Trophoblast cell (in vitro differentiated cells and primary cell): ENCODE measurements at regions not wholly inside any gene's neighbourhood (a gene's known extent, or its start where the extent isn't known, plus 50 kb on each side); places are given as distances from the start of the nearest gene placed in this dataset.
"Not testable (repeated sequence)": the region's sequence is repeated elsewhere in the genome, so short reads cannot be mapped to it uniquely, and the experiment has no call there.

Experiments
- DNase-seq, 2 donors: peaks; one replicate each; pipeline ENCODE4 v3.0.0-alpha.2; 2016
- H2AFZ ChIP-seq: 2 replicates; pipeline ENCODE4 v1.6.1; 2013; ENCODE audit warnings: low read length, moderate library complexity, mild to moderate bottlenecking; ENCODE audit not compliant: insufficient read depth, poor library complexity
- H2AK5ac ChIP-seq: 2 replicates; pipeline ENCODE4 v1.6.1; 2013; ENCODE audit warnings: mild to moderate bottlenecking, low read length
- H2BK120ac ChIP-seq: 2 replicates; pipeline ENCODE4 v1.6.1; 2013; ENCODE audit warnings: low read length, mild to moderate bottlenecking, moderate library complexity; ENCODE audit not compliant: insufficient read depth, poor library complexity
- H2BK12ac ChIP-seq: 2 replicates; pipeline ENCODE4 v1.6.1; 2013; ENCODE audit warnings: mild to moderate bottlenecking, low read length, moderate library complexity
- H2BK5ac ChIP-seq: 2 replicates; pipeline ENCODE4 v1.6.1; 2013; ENCODE audit warnings: low read length, low read depth, moderate library complexity, mild to moderate bottlenecking; ENCODE audit not compliant: poor library complexity
- H3K14ac ChIP-seq: 2 replicates; pipeline ENCODE4 v1.6.1; 2013; ENCODE audit warnings: mild to moderate bottlenecking, low read length
- H3K18ac ChIP-seq: 2 replicates; pipeline ENCODE4 v1.6.1; 2013; ENCODE audit warnings: mild to moderate bottlenecking, low read length
- H3K23ac ChIP-seq: 2 replicates; pipeline ENCODE4 v1.6.1; 2013; ENCODE audit warnings: low read length
- H3K27ac ChIP-seq: 2 replicates; pipeline ENCODE4 v1.5.1; 2013; ENCODE audit warnings: low read depth, mild to moderate bottlenecking, inconsistent platforms, low read length, moderate library complexity
- H3K27me3 ChIP-seq: 2 replicates; pipeline ENCODE4 v1.6.1; 2013; ENCODE audit warnings: inconsistent platforms, mild to moderate bottlenecking, low read length, moderate library complexity; ENCODE audit not compliant: insufficient read depth
- H3K36me3 ChIP-seq, 2 experiments: 1 replicate in 1 of 2; 2 replicates in 1 of 2; pipeline ENCODE4 v1.6.1; 2013; ENCODE audit warnings: low read length in 2 of 2, mild to moderate bottlenecking in 2 of 2, moderate library complexity in 1 of 2; ENCODE audit not compliant: insufficient read depth in 2 of 2, control insufficient read depth in 1 of 2
- H3K4ac ChIP-seq: 2 replicates; pipeline ENCODE4 v1.6.1; 2013; ENCODE audit warnings: low read depth, mild to moderate bottlenecking, low read length, moderate library complexity
- H3K4me1 ChIP-seq, 2 experiments: 1 replicate in 1 of 2; 2 replicates in 1 of 2; pipeline ENCODE4 v1.6.1; 2013; ENCODE audit warnings: low read length in 2 of 2, mild to moderate bottlenecking in 2 of 2, moderate library complexity in 1 of 2; ENCODE audit not compliant: insufficient read depth in 2 of 2, control insufficient read depth in 1 of 2
- H3K4me2 ChIP-seq: 2 replicates; pipeline ENCODE4 v1.6.1; 2013; ENCODE audit warnings: inconsistent platforms, mild to moderate bottlenecking, low read length, moderate library complexity
- H3K4me3 ChIP-seq: 2 replicates; pipeline ENCODE4 v1.5.1; 2013; ENCODE audit warnings: mild to moderate bottlenecking, low read depth, low read length, inconsistent platforms
- H3K79me1 ChIP-seq: one replicate; pipeline ENCODE4 v1.6.1; 2013; ENCODE audit warnings: low read length
- H3K79me2 ChIP-seq: 2 replicates; pipeline ENCODE4 v1.6.1; 2013; ENCODE audit warnings: low read length, mild to moderate bottlenecking; ENCODE audit not compliant: control insufficient read depth, insufficient read depth, poor library complexity
- H3K9ac ChIP-seq: 2 replicates; pipeline ENCODE4 v1.6.1; 2013; ENCODE audit warnings: mild to moderate bottlenecking, low read length
- H3K9me3 ChIP-seq: 2 replicates; pipeline ENCODE4 v1.6.1; 2013; ENCODE audit warnings: low read depth, mild to moderate bottlenecking, control low read depth, inconsistent platforms, low read length; ENCODE audit not compliant: insufficient read depth
- H4K12ac ChIP-seq: 2 replicates; pipeline ENCODE4 v1.6.1; 2013; ENCODE audit warnings: low read depth, mild to moderate bottlenecking, low read length, moderate library complexity
- H4K8ac ChIP-seq: 2 replicates; pipeline ENCODE4 v1.6.1; 2013; ENCODE audit warnings: low read depth, mild to moderate bottlenecking, low read length, moderate library complexity
- H4K91ac ChIP-seq: one replicate; pipeline ENCODE4 v1.6.1; 2013; ENCODE audit warnings: low read depth, mild to moderate bottlenecking, low read length, moderate library complexity
- WGBS: extraction: QIAGEN DNeasy Blood & Tissue Kit; methylation state at CpG from one replicate; pipeline ENCODE4 v1.1.7; 2013; ENCODE audit warnings: missing lambda C conversion rate; ENCODE audit not compliant: insufficient read length, insufficient coverage; ENCODE audit errors: extremely low coverage; 5-methylcytosine and 5-hydroxymethylcytosine counted together

DNA sequence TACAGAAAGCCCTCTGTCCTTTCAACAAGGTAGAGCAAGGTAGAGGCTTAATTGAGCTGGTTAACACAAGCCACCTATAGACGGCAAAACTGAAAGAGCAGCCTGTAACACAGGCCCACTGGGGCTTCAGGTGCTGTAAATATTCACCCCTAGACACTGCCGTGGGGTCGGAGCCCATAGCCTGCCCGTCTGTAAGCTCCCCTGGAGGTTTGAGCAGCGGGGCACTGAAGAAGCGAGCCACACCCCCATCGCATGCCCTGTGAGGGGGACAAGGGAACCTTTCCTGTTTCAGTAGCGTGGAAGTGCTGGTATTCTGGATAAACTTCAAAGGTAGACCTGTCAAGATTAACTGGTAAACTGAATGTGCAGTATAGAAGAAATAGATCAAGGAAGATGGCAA is 160.4 kb downstream of the TPBG start:
- WGBS = no CpG with 5 or more reads among the region's 8 CpGs

GRCh38 chr6:82525775-82526495 is 162.3 kb downstream of the TPBG start:
- no peak overlapping the region for H3K23ac ChIP-seq

More for the DNA sequence above, 160.4 kb downstream of the TPBG start:
- Histone ChIP-seq H3K9me3 (no peaks in the 10 kb centered on the region), H3K4me3 (no peak overlapping the region), H2AK5ac (no peak overlapping the region), H2BK5ac (no peak overlapping the region), H3K23ac (no peak overlapping the region), H4K8ac (no peak overlapping the region), H3K14ac (no peak overlapping the region), H3K79me2 (no peaks in the 10 kb centered on the region), H3K9ac (no peak overlapping the region), H3K27ac (no peak overlapping the region), H2BK120ac (no peak overlapping the region), H3K18ac (no peak overlapping the region), H3K4me2 (no peak overlapping the region), H3K36me3 (no peaks in the 10 kb centered on the region), H4K12ac (no peak overlapping the region), H2AFZ (no peak overlapping the region), H3K4ac (no peak overlapping the region), H2BK12ac (no peak overlapping the region), H3K4me1 (peaks cover 0 to 2% of the 10 kb centered on the region in 2 experiments), H3K27me3 (no peaks in the 10 kb centered on the region), H3K79me1 (no peaks in the 10 kb centered on the region), H4K91ac (no peak overlapping the region)
- no peak for DNase-seq

DNA sequence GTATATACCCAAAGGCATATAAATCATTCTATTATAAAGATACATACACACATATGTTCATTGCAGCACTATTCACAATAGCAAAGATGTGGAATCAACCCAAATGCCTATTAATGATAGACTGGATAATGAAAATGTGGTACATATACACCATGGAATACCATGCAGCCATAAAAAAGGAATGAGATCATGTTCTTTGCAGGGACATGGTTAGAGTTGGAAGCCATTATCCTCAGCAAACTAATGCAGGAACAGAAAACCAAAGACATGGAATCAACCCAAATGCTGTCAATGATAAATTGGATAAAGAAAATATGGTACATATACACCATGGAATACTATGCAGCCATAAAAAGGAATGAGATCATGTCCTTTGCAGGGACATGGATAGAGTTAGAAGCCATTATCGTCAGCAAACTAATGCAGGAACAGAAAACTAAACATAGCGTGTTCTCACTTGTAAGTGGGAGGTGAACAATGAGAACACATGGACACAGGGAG is 166.4 kb downstream of the TPBG start:
- not testable (repeated sequence) for H2BK5ac ChIP-seq, H2BK120ac ChIP-seq, H4K91ac ChIP-seq, H3K79me1 ChIP-seq, H3K27me3 ChIP-seq, DNase-seq, H2AK5ac ChIP-seq, H3K4me2 ChIP-seq, H4K8ac ChIP-seq, H3K9me3 ChIP-seq, H2AFZ ChIP-seq, H3K18ac ChIP-seq, H4K12ac ChIP-seq, H3K4me1 ChIP-seq, H3K14ac ChIP-seq, H2BK12ac ChIP-seq, H3K23ac ChIP-seq, H3K9ac ChIP-seq, H3K79me2 ChIP-seq, H3K36me3 ChIP-seq, H3K4me3 ChIP-seq, H3K4ac ChIP-seq, H3K27ac ChIP-seq
- no CpG with 5 or more reads among the region's 2 CpGs for WGBS

More at GRCh38 chr6:82525775-82526495, 162.3 kb downstream of the TPBG start:
- H4K8ac ChIP-seq = no peak overlapping the region
- no peak overlapping the region for H3K9ac ChIP-seq
- H2BK5ac ChIP-seq = no peak overlapping the region
- no peaks in the 10 kb centered on the region for H3K79me1 ChIP-seq
- no peak overlapping the region for H3K4me3 ChIP-seq
- no peak overlapping the region for H4K12ac ChIP-seq
- no peaks in the 10 kb centered on the region for H3K9me3 ChIP-seq
- no peaks in the 10 kb centered on the region for H3K79me2 ChIP-seq
- no peak overlapping the region for H2AK5ac ChIP-seq
- no peak overlapping the region for H2BK12ac ChIP-seq
- H3K14ac ChIP-seq = no peak overlapping the region
- no peaks in the 10 kb centered on the region for H3K36me3 ChIP-seq
- H2BK120ac ChIP-seq = no peak overlapping the region
- DNase-seq = no peak
- no CpG with 5 or more reads among the region's 4 CpGs for WGBS
- H3K18ac ChIP-seq = no peak overlapping the region
- H3K4me2 ChIP-seq = no peak overlapping the region
- H4K91ac ChIP-seq = no peak overlapping the region
- H3K27me3 ChIP-seq = no peaks in the 10 kb centered on the region
- peaks cover 0 to 2% of the 10 kb centered on the region in 2 experiments for H3K4me1 ChIP-seq
- H3K4ac ChIP-seq = no peak overlapping the region
- no peak overlapping the region for H3K27ac ChIP-seq
- no peak overlapping the region for H2AFZ ChIP-seq

- H2AK5ac ChIP-seq = no peak overlapping the region
- no peak overlapping the region for H2BK5ac ChIP-seq
- H3K4me2 ChIP-seq = no peak overlapping the region
- H3K9me3 ChIP-seq = no peaks in the 10 kb centered on the region
- H3K23ac ChIP-seq = no peak overlapping the region
- H3K27ac ChIP-seq = no peak overlapping the region
- H3K18ac ChIP-seq = no peak overlapping the region
- H3K4me3 ChIP-seq = no peak overlapping the region
- H4K8ac ChIP-seq = no peak overlapping the region
- no peaks in the 10 kb centered on the region for H3K79me1 ChIP-seq
- H3K79me2 ChIP-seq = no peaks in the 10 kb centered on the region
- H2BK120ac ChIP-seq = no peak overlapping the region
- no peak overlapping the region for H2BK12ac ChIP-seq
- no peak overlapping the region for H4K91ac ChIP-seq
- H3K4ac ChIP-seq = no peak overlapping the region
- WGBS = no CpG with 5 or more reads among the region's 2 CpGs
- no peak overlapping the region for H4K12ac ChIP-seq
- no peaks in the 10 kb centered on the region for H3K27me3 ChIP-seq
- H3K4me1 ChIP-seq = no peaks in the 10 kb centered on the region
- no peak overlapping the region for H2AFZ ChIP-seq
- no peak overlapping the region for H3K9ac ChIP-seq
- no peak for DNase-seq
- H3K14ac ChIP-seq = no peak overlapping the region
- H3K36me3 ChIP-seq = no peaks in the 10 kb centered on the region
These were observed 171.3 kb downstream of the TPBG start for GRCh38 chr6:82534876-82535275.
